ENCODE measurements at regions not wholly inside any gene's neighbourhood (a gene's known extent, or its start where the extent isn't known, plus 50 kb on each side); places are given as distances from the start of the nearest gene placed in this dataset.

GRCh38 chr2:104279646-104280045 lies 574.3 kb upstream of the POU3F3 start:
- Histone ChIP-seq H3K14ac (ENCODE audit: insufficient read length) (no peak overlapping the region), H4K91ac (replicated peaks; ENCODE audit: insufficient read length, low read length) (no peak overlapping the region), H3K56ac (replicated peaks; ENCODE audit: insufficient read length, low read depth, low read length) (no peak overlapping the region), H2BK20ac (ENCODE audit: low read length) (no peak overlapping the region), H2BK15ac (ENCODE audit: low read length) (no peak overlapping the region), H3K27ac (ENCODE audit: low read depth, low read length) (no peak overlapping the region), H2AFZ (ENCODE audit: low read length) (no peak overlapping the region), H3K18ac (ENCODE audit: extremely low read depth, low read length) (no peak overlapping the region), H2BK12ac (ENCODE audit: low read depth, low read length) (no peak overlapping the region), H3K9me3 (ENCODE audit: insufficient read depth in 2 of 2, low read depth in 1 of 2, low read length in 1 of 2) (no peaks in the 10 kb centered on the region), H2BK5ac (ENCODE audit: low read depth, low read length) (no peak overlapping the region), H4K8ac (ENCODE audit: extremely low read depth, insufficient read depth, low read length) (no peak overlapping the region), H3K23me2 (ENCODE audit: low read depth, low read length) (no peaks in the 10 kb centered on the region), H4K5ac (ENCODE audit: insufficient read length, low read depth, low read length) (no peak overlapping the region), H3K4me2 (ENCODE audit: insufficient read depth in 1 of 2, low read depth in 2 of 2, low read length in 2 of 2) (no peak overlapping the region), H3K4ac (replicated peaks; ENCODE audit: insufficient read length, low read depth, low read length) (no peak overlapping the region), H3K79me1 (ENCODE audit: low read depth, low read length) (no peaks in the 10 kb centered on the region), H3K36me3 (ENCODE audit: control insufficient read depth in 2 of 4, insufficient read depth in 4 of 4, low read length in 3 of 4) (no peaks in the 10 kb centered on the region), H3K4me1 (replicated peaks in 1 of 4; ENCODE audit: control insufficient read depth in 3 of 4, insufficient read depth in 4 of 4, low read length in 3 of 4) (no peaks in the 10 kb centered on the region), H2AK5ac (ENCODE audit: low read depth, low read length) (no peak overlapping the region), H2BK120ac (replicated peaks; ENCODE audit: low read depth, low read length) (no peak overlapping the region), H3K27me3 (replicated peaks in 1 of 4; ENCODE audit: control insufficient read depth in 3 of 4, extremely low read depth in 1 of 4, insufficient read depth in 3 of 4, low read length in 3 of 4) (no peaks in the 10 kb centered on the region), H4K20me1 (replicated peaks in 1 of 2; ENCODE audit: control insufficient read depth in 1 of 2, insufficient read depth in 2 of 2, low read length in 2 of 2) (no peaks in the 10 kb centered on the region), H3K79me2 (ENCODE audit: control insufficient read depth in 1 of 2, insufficient read depth in 2 of 2, low read length in 2 of 2) (no peaks in the 10 kb centered on the region), H3K4me3 (ENCODE audit: extremely low read depth in 1 of 4, insufficient read depth in 2 of 4, low read depth in 3 of 4, low read length in 4 of 4) (no peak overlapping the region), H3K9ac (replicated peaks in 1 of 4; ENCODE audit: extremely low read depth in 1 of 4, low read depth in 3 of 4, low read length in 3 of 4) (no peak overlapping the region), H3K23ac (ENCODE audit: insufficient read length) (no peak overlapping the region)
- FAIRE-seq, result no peak
- POLR2A ChIA-PET (ENCODE audit: partially characterized antibody), result no interaction called here
- no peak for DNase-seq (ENCODE audit: low read depth in 1 of 2, low spot score in 2 of 2)
- CTCF ChIA-PET (ENCODE audit: partially characterized antibody), result interaction anchor here (0.7 kb wide), 1 partner anchor 10 kb away, joined by 3 read pairs; no protein-coding TSS in a partner anchor
- WGBS, 2 experiments (ENCODE audit: extremely low coverage in 1 of 2, insufficient coverage in 1 of 2, insufficient read length in 1 of 2, insufficient replicate concordance in 2 of 2, low coverage in 1 of 2, low lambda C conversion rate in 2 of 2, missing lambda C conversion rate in 1 of 2), result 88% methylated on average over 1 of the region's 1 CpG; no CpG with 5 or more reads in 1 of the 2 experiments
- no peak for TF ChIP-seq NANOG (IDR thresholded peaks at IDR 0.05; ENCODE audit: insufficient read depth, low read depth, low read length, poor library complexity, severe bottlenecking)
- no peak for TF ChIP-seq RBBP5 (IDR thresholded peaks at IDR 0.05; ENCODE audit: borderline replicate concordance, low read depth, low read length)
- no peak for TF ChIP-seq CEBPB (IDR thresholded peaks at IDR 0.05; ENCODE audit: low read depth, low read length)
- TF ChIP-seq SIN3A (conservative IDR thresholded peaks at IDR 0.05 in 1 of 2, IDR thresholded peaks at IDR 0.05 in 1 of 2; ENCODE audit: low read depth in 1 of 2, low read length in 2 of 2), result no peak
- no peak for TF ChIP-seq JUND (IDR thresholded peaks at IDR 0.05; ENCODE audit: low read length)
- no peak for TF ChIP-seq BCL11A (IDR thresholded peaks at IDR 0.05; ENCODE audit: low read depth in 2 of 2, low read length in 2 of 2)
- TF ChIP-seq SIX5 (IDR thresholded peaks at IDR 0.05; ENCODE audit: low read depth, low read length), result no peak
- TF ChIP-seq KDM4A (IDR thresholded peaks at IDR 0.05; ENCODE audit: low read depth, low read length, severe bottlenecking), result no peak
- no peak for TF ChIP-seq KDM5A (IDR thresholded peaks at IDR 0.05; ENCODE audit: low read length)

All from H1 (cell line).